OCI-LY7 (cell line): ENCODE measurements at regions not wholly inside any gene's neighbourhood (a gene's known extent, or its start where the extent isn't known, plus 50 kb on each side); places are given as distances from the start of the nearest gene placed in this dataset.

Experiments
- BruUV-seq: library from RNA; stranded (reverse); fragments of 400-500 nt; replicated peaks from 2 replicates; lab custom pipeline; 2021; lab: Mats Ljungman, UMichigan
- CTCF ChIA-PET: fragments of 300-600 bp; sonication (Branson Sonifier 250); formaldehyde crosslinking; loops from one replicate; lab custom pipeline; 2022; ENCODE audit warnings: antibody characterized with exemption; ENCODE audit not compliant: unreplicated experiment; lab: Charles Lee
- POLR2A ChIA-PET: fragments of 300-600 bp; sonication (Branson Sonifier 250); formaldehyde crosslinking; loops from one replicate; lab custom pipeline; 2022; ENCODE audit warnings: antibody characterized with exemption; lab: Charles Lee
- DNase-seq: peaks from one replicate; pipeline ENCODE4 v3.0.0-alpha.2; 2015; ENCODE audit warnings: low spot score
- H2AFZ ChIP-seq: fragments of 200-600 bp; sonication (generic), shearing (Covaris generic); 2 replicates; pipeline ENCODE4 v1.6.1; 2014; ENCODE audit warnings: mild to moderate bottlenecking, antibody characterized with exemption, low read length, moderate library complexity
- H3K27ac ChIP-seq: fragments of 200-600 bp; sonication (generic); 2 replicates; pipeline ENCODE4 v1.5.1; 2014; ENCODE audit warnings: mixed run types, low read depth, mild to moderate bottlenecking, moderate library complexity, low read length, inconsistent platforms; ENCODE audit not compliant: poor library complexity, severe bottlenecking
- H3K36me3 ChIP-seq: fragments of 200-600 bp; sonication (generic); 2 replicates; pipeline ENCODE4 v1.6.1; 2014; ENCODE audit warnings: mild to moderate bottlenecking, antibody characterized with exemption, low read length, moderate library complexity, mixed read lengths; ENCODE audit not compliant: insufficient read depth
- H3K4me1 ChIP-seq: fragments of 200-600 bp; sonication (generic); 2 replicates; pipeline ENCODE4 v1.5.1; 2014; ENCODE audit warnings: mild to moderate bottlenecking, low read length; ENCODE audit not compliant: insufficient read depth, poor library complexity, severe bottlenecking
- H3K4me2 ChIP-seq: fragments of 200-600 bp; sonication (generic); 2 replicates; pipeline ENCODE4 v1.6.1; 2014; ENCODE audit warnings: mild to moderate bottlenecking, low read length
- H3K4me3 ChIP-seq: fragments of 200-600 bp; sonication (generic); 2 replicates; pipeline ENCODE4 v1.5.1; 2014; ENCODE audit warnings: mild to moderate bottlenecking, low read depth, low read length; ENCODE audit not compliant: poor library complexity, severe bottlenecking
- H3K79me2 ChIP-seq: fragments of 200-600 bp; sonication (generic); 2 replicates; pipeline ENCODE4 v1.6.1; 2016; ENCODE audit warnings: low read depth, mild to moderate bottlenecking, low read length, moderate library complexity, mixed read lengths; ENCODE audit not compliant: insufficient read depth
- H3K9me2 ChIP-seq: fragments of 200-600 bp; sonication (generic); 2 replicates; pipeline ENCODE4 v1.6.1; 2016; ENCODE audit warnings: mild to moderate bottlenecking, low read length, mixed read lengths; ENCODE audit not compliant: insufficient read depth
- H3K9me3 ChIP-seq: fragments of 200-600 bp; sonication (generic); 2 replicates; pipeline ENCODE4 v1.6.1; 2014; ENCODE audit warnings: mild to moderate bottlenecking, mixed run types, low read length, mixed read lengths
- H4K20me1 ChIP-seq: fragments of 200-600 bp; sonication (generic); 2 replicates; pipeline ENCODE4 v1.6.1; 2014; ENCODE audit warnings: mild to moderate bottlenecking, antibody characterized with exemption, low read length, moderate library complexity, mixed read lengths; ENCODE audit not compliant: insufficient read depth
- EZH2phosphoT487 ChIP-seq: fragments of 200-600 bp; sonication (generic); IDR thresholded peaks from 2 replicates; pipeline ENCODE4 v1.6.1; 2018; ENCODE audit warnings: low read depth, borderline replicate concordance, mild to moderate bottlenecking, mixed run types, antibody characterized with exemption, low read length, moderate library complexity, mixed read lengths
- intact Hi-C: fragments of 100-400 bp; cut with micrococcal nuclease; formaldehyde crosslinking; loops from one replicate; pipeline ENCODE4 v1.10.0; 2022; ENCODE audit not compliant: unreplicated experiment
- TF ChIP-seq, protein P1 (sequence below): fragments of 200-600 bp; sonication (generic); conservative IDR thresholded peaks from 2 replicates; pipeline ENCODE4 v1.5.1; 2014; ENCODE audit warnings: mild to moderate bottlenecking, antibody characterized with exemption, low read length, moderate library complexity, mixed read lengths

- Histone ChIP-seq H2AFZ (no peak overlapping the region), H3K79me2 (no peaks in the 10 kb centered on the region), H3K36me3 (no peaks in the 10 kb centered on the region), H3K27ac (no peak overlapping the region), H3K9me3 (no peaks in the 10 kb centered on the region), H3K4me2 (no peak overlapping the region), H3K9me2 (no peaks in the 10 kb centered on the region), H3K4me3 (no peak overlapping the region), H3K4me1 (no peaks in the 10 kb centered on the region), H4K20me1 (no peaks in the 10 kb centered on the region)
- TF ChIP-seq EZH2phosphoT487, result no peak
- TF ChIP-seq, protein P1, sequence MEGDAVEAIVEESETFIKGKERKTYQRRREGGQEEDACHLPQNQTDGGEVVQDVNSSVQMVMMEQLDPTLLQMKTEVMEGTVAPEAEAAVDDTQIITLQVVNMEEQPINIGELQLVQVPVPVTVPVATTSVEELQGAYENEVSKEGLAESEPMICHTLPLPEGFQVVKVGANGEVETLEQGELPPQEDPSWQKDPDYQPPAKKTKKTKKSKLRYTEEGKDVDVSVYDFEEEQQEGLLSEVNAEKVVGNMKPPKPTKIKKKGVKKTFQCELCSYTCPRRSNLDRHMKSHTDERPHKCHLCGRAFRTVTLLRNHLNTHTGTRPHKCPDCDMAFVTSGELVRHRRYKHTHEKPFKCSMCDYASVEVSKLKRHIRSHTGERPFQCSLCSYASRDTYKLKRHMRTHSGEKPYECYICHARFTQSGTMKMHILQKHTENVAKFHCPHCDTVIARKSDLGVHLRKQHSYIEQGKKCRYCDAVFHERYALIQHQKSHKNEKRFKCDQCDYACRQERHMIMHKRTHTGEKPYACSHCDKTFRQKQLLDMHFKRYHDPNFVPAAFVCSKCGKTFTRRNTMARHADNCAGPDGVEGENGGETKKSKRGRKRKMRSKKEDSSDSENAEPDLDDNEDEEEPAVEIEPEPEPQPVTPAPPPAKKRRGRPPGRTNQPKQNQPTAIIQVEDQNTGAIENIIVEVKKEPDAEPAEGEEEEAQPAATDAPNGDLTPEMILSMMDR, result no peak
- ChIA-PET CTCF (no interaction called here), POLR2A (no interaction called here)
- intact Hi-C loops, result no loop called here
- DNase-seq, result no peak
- no TSS peak for BruUV-seq
Measured at GRCh38 chr3:82178291-82178690, 416.8 kb upstream of the GBE1 start.

GRCh38 chr3:82177774-82178173, 416.3 kb upstream of the GBE1 start:
- no TSS peak for BruUV-seq
- TF ChIP-seq, protein P1, result no peak
- no peak for TF ChIP-seq EZH2phosphoT487
- Histone ChIP-seq H3K4me1 (no peaks in the 10 kb centered on the region), H3K4me2 (no peak overlapping the region), H2AFZ (no peak overlapping the region), H4K20me1 (no peaks in the 10 kb centered on the region), H3K4me3 (no peak overlapping the region), H3K79me2 (no peaks in the 10 kb centered on the region), H3K27ac (no peak overlapping the region), H3K9me3 (no peaks in the 10 kb centered on the region), H3K9me2 (no peaks in the 10 kb centered on the region), H3K36me3 (no peaks in the 10 kb centered on the region)
- no peak for DNase-seq
- CTCF ChIA-PET, result no interaction called here
- POLR2A ChIA-PET, result no interaction called here
- intact Hi-C loops, result no loop called here

DNA sequence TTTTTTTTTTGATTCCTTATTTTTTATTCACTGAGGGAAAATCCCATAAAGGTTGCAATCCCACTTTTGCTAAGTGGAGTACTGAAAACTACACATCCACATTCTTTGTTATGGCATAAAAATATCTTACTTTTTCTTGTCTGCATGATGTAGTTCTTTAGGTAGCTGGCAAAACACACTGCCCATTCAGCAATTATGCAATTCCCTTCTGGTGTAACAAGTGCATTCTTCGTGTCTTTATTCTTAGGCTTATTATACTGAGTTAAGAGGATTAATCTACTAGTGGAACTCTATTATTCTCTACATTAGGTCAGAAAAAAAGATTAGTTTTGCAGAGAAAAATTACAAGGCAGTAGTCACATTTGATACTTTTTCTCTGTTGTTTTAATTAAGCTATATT, 403.8 kb upstream of the GBE1 start:
- CTCF ChIA-PET, result no interaction called here
- BruUV-seq, result no TSS peak
- H3K4me1 ChIP-seq, result no peaks in the 10 kb centered on the region

More for the DNA sequence above, 403.8 kb upstream of the GBE1 start:
- Histone ChIP-seq H3K79me2 (no peaks in the 10 kb centered on the region), H3K9me2 (no peaks in the 10 kb centered on the region), H2AFZ (no peak overlapping the region), H3K9me3 (no peaks in the 10 kb centered on the region), H3K36me3 (no peaks in the 10 kb centered on the region), H3K4me2 (no peak overlapping the region), H3K4me3 (no peak overlapping the region), H3K27ac (no peak overlapping the region), H4K20me1 (no peaks in the 10 kb centered on the region)
- no peak for TF ChIP-seq EZH2phosphoT487
- TF ChIP-seq, protein P1, result no peak
- POLR2A ChIA-PET, result no interaction called here
- DNase-seq, result no peak
- intact Hi-C loops, result no loop called here
